H7 (cell line): ENCODE measurements at regions not wholly inside any gene's neighbourhood (a gene's known extent, or its start where the extent isn't known, plus 50 kb on each side); places are given as distances from the start of the nearest gene placed in this dataset.

Source experiments
- DNase-seq: peaks from one replicate; pipeline ENCODE4 v3.0.0; 2012
- H3K27me3 ChIP-seq: 2 replicates; pipeline ENCODE4 v1.6.0; 2011; ENCODE audit warnings: mild to moderate bottlenecking, low read length; ENCODE audit not compliant: control insufficient read depth, insufficient read depth
- H3K36me3 ChIP-seq: replicated peaks from 2 replicates; pipeline ENCODE4 v1.5.1; 2011; ENCODE audit warnings: low read length; ENCODE audit not compliant: control insufficient read depth, insufficient read depth
- H3K4me3 ChIP-seq: 2 replicates; pipeline ENCODE4 v1.5.1; 2011; ENCODE audit warnings: low read depth, mild to moderate bottlenecking, control low read depth, low read length, moderate library complexity; ENCODE audit not compliant: insufficient read depth

DNA sequence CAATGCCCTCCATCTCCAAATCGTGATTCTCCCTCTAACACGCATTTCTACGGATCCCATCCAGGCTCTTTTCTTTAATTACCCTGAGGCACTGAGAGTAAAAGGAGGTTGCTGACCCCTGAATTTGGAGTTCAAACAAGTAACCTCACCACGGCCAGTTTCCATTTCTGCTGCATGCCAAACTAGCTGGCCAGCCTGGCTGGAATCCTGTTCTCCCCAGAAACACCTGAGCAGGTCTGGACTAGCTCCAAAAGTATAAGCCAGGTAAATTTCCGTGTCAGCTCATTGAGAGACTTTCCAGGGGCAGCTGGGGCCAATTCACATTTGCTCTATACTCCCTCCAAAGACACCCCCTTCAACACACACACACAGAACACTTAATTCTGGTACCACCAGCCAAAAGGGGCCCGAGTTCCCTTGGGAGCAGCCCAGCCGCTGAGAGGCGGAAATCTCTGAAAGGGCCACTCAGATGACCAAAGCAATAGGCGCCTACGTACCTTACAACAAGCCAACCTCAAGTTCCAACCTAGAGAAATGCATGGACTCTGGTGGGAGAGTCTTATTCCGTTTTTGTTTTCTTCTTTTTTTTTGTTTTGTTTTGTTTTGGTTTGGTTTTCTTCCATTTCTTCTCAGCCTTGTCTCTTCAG is 131.4 kb downstream of the NDUFA12 start:
- Histone ChIP-seq H3K27me3 (peaks cover 45% of the 10 kb centered on the region), H3K4me3 (no peak overlapping the region), H3K36me3 (no peaks in the 10 kb centered on the region)
- DNase-seq = no peak

DNA sequence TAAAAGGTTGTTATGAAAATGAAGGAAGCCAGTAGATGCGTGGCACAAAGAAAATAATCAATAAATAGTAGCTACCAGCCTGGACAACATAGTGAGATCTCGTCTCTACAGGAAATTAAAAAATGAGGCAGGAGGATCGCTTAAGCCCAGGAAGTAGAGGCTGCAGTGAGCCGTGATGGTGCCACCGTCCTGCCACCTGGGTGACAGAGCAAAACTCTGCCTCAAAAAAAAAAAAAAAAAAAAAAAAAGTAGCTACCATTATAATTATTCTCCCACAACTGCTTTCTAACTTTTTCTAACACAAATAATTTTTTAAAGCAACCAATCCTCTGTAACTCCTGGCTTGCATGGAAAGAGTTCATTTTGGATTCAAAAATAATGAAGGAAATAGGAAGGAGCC is 133.0 kb downstream of the NDUFA12 start:
- H3K27me3 ChIP-seq = peaks cover 40% of the 10 kb centered on the region
- DNase-seq = no peak
- no peaks in the 10 kb centered on the region for H3K36me3 ChIP-seq
- no peak overlapping the region for H3K4me3 ChIP-seq

DNA sequence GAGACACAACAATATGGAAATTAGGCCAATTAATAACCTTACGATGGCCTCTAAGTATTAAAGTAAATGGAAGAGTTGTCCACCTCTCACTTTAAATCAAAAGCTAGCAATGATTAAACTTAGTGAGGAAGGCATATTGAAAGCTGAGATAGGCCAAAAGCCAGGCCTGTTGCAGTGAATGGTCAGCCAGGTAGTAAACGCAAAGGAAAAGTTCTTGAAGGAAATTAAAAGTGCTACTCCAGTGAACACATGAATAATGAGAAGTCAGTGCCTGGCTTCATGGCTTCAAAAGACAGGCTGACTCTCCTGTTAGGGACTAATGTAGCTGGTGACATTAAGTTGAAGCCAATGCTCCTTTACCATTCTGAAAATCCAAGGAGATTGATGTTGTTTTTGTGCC is 135.3 kb downstream of the NDUFA12 start:
- DNase-seq = no peak
- no peak overlapping the region for H3K4me3 ChIP-seq
- H3K36me3 ChIP-seq = no peaks in the 10 kb centered on the region
- peaks cover 19% of the 10 kb centered on the region for H3K27me3 ChIP-seq

- H3K4me3 ChIP-seq = no peak overlapping the region
- DNase-seq = no peak
- H3K36me3 ChIP-seq = no peaks in the 10 kb centered on the region
- H3K27me3 ChIP-seq = peaks cover 10% of the 10 kb centered on the region
These were observed 136.2 kb downstream of the NDUFA12 start for GRCh38 chr12:94867066-94867855.

DNA sequence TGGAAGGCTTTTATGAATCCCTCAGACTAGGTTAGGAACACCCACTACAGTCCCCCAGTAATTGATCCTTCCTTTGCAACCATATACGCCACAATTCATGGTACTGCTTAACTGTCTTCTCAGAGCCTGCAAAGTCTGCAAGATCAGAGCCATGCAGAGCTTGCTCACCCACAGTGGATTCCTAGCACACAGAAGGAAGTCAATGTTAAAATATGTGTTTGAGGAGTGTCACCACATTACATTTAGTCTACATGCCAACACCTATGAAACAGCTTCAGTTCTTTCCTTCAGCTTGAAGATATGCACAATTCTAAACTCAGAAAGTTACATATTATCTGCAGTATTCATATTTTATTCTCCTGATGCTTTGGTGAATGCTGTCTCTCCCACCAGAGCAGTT is 138.5 kb downstream of the NDUFA12 start:
- no peaks in the 10 kb centered on the region for H3K36me3 ChIP-seq
- no peaks in the 10 kb centered on the region; the same call in 1 of the 2 replicates for H3K27me3 ChIP-seq
- H3K4me3 ChIP-seq = no peak overlapping the region
- DNase-seq = no peak

DNA sequence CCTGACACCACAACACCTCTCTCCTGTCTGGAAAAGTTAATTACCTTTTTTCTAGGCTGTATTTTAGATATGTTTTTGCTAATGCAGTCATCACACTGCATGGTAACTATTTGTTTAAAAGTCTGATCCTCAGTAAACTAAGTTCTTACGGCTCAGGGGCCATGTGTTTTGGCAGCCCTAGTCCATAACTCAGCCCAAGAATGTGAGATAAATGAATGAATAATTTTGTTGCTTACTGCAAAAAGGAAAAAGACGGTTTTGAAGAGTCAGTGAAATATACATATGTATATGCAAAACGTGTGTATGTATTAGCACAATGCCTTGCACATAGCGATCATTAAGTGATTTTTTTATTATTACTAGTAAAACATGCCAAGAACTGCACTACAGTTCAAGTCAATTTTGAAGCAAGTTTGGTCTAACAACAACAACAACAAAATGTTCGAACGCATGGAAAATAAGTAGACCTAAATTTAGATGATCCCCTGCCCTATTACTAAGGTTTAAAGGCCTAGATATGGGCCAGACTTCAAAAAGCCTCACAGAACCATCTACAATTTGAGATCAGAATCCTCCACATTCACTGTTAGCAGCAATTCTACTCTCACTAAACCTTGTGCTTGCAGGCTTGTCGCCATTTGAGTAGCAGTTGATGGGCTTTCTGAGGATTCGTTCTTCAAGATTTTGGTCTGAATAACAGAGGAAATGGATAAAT is 140.0 kb downstream of the NDUFA12 start:
- no peak for DNase-seq
- H3K4me3 ChIP-seq = no peak overlapping the region
- no peaks in the 10 kb centered on the region; the same call in 1 of the 2 replicates for H3K27me3 ChIP-seq
- no peaks in the 10 kb centered on the region for H3K36me3 ChIP-seq

DNA sequence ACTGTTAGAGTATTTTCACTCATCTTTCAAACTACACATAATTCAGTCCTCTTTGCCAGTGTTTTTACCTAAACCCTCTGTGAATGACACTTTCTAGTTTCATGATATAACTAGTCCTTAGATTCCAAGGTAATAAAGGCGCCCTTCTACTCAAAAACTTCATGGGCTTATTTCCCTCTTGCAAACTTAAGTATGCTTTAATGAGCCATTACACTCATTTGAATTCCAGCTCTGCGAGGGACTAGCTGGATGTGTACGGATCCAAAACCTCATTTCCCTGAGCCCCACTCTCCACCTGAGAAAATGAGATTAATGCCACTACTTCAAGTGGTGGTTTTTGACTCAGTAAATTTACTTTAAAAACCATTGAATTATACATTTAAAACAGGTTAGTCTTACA is 141.1 kb downstream of the NDUFA12 start:
- no peak overlapping the region for H3K4me3 ChIP-seq
- H3K27me3 ChIP-seq = no peaks in the 10 kb centered on the region; the same call in 1 of the 2 replicates
- no peak for DNase-seq
- no peaks in the 10 kb centered on the region for H3K36me3 ChIP-seq

- Histone ChIP-seq H3K4me3 (no peak overlapping the region), H3K27me3 (no peaks in the 10 kb centered on the region), H3K36me3 (no peaks in the 10 kb centered on the region)
- DNase-seq = no peak
These were observed 147.2 kb downstream of the NDUFA12 start for GRCh38 chr12:94856324-94856723.

DNA sequence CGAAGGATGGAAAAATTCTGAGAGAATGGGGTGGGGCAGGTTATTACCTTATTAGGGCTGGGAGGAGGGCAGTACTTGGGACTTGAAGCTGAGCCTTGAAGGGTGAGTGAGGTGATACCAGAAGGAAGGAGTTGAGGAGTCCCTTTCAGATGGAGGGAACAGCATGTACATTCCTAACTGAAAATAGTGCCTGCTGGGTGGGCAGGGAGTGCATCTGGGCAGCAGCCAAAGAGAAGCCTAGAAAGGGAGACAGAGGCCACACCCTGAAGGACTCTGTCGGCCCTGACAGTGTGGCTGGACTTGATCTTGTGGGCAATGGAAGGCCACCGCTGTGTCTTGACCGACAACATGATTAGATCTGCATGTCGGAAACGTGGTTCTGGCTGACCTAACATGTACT is 147.6 kb downstream of the NDUFA12 start:
- no peak for DNase-seq
- H3K36me3 ChIP-seq = no peaks in the 10 kb centered on the region
- H3K27me3 ChIP-seq = no peaks in the 10 kb centered on the region

GRCh38 chr12:94851396-94852028 is 152.0 kb downstream of the NDUFA12 start:
- H3K4me3 ChIP-seq = no peak overlapping the region
- H3K27me3 ChIP-seq = no peaks in the 10 kb centered on the region
- no peak for DNase-seq
- H3K36me3 ChIP-seq = no peaks in the 10 kb centered on the region

More for the DNA sequence above, 147.6 kb downstream of the NDUFA12 start:
- no peak overlapping the region for H3K4me3 ChIP-seq

- peak; percentile 58 for DNase-seq
- Histone ChIP-seq H3K27me3 (no peaks in the 10 kb centered on the region), H3K36me3 (no peaks in the 10 kb centered on the region), H3K4me3 (no peak overlapping the region)
These were observed 154.0 kb downstream of the NDUFA12 start for GRCh38 chr12:94849411-94849976.

GRCh38 chr12:94848966-94849365 is 154.5 kb downstream of the NDUFA12 start:
- no peaks in the 10 kb centered on the region for H3K36me3 ChIP-seq
- DNase-seq = no peak
- no peak overlapping the region for H3K4me3 ChIP-seq
- no peaks in the 10 kb centered on the region for H3K27me3 ChIP-seq

- no peaks in the 10 kb centered on the region for H3K27me3 ChIP-seq
These were observed 158.4 kb downstream of the NDUFA12 start for GRCh38 chr12:94845110-94845509.

DNA sequence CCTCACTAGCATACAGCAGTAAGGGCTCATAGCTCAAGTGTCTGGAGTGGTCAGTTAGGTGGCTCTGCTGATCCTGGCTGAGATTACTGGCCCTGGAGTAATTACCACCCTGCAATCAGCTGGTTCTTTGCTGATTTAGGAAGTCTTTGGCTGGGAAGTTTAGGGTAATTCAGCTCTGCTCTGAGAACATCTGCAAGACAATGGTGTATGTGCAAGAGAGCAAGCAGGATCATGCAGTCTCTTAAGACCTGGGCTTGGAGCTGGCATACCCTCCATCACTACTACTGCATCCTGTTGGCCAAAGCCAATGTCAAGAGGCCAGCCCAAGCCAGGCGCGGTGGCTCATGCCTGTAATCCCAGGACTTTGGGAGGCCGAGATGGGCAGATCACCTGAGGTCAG is 159.0 kb downstream of the NDUFA12 start:
- no peak for DNase-seq

More at GRCh38 chr12:94845110-94845509, 158.4 kb downstream of the NDUFA12 start:
- DNase-seq = no peak
- no peaks in the 10 kb centered on the region for H3K36me3 ChIP-seq
- no peak overlapping the region for H3K4me3 ChIP-seq

More for the DNA sequence above, 159.0 kb downstream of the NDUFA12 start:
- Histone ChIP-seq H3K36me3 (no peaks in the 10 kb centered on the region), H3K27me3 (no peaks in the 10 kb centered on the region), H3K4me3 (no peak overlapping the region)
